ENCODE measurements at regions not wholly inside any gene's neighbourhood (a gene's known extent, or its start where the extent isn't known, plus 50 kb on each side); places are given as distances from the start of the nearest gene placed in this dataset.

- DNase-seq (ENCODE audit: extremely low spot score): no peak
- ChIA-PET POLR2A (no interaction called here), CTCF (interaction anchor here (1.5 kb wide), 1 partner anchor 12 kb away, joined by 4 read pairs; no protein-coding TSS in a partner anchor)
- TF ChIP-seq CTCF (IDR thresholded peaks at IDR 0.05; ENCODE audit: control extremely low read depth, extremely low read depth, low read depth, missing control alignments): no peak
Observed at GRCh38 chr20:63070301-63070625, 63.5 kb upstream of the BHLHE23 start.

- no peak for DNase-seq (ENCODE audit: extremely low spot score)
- CTCF ChIA-PET: interaction anchor here (1.0 to 1.5 kb wide), 2 partner anchors 10 to 96 kb away, joined by 3 to 4 read pairs; no protein-coding TSS in a partner anchor
- POLR2A ChIA-PET: no interaction called here
- no peak for TF ChIP-seq CTCF (IDR thresholded peaks at IDR 0.05; ENCODE audit: control extremely low read depth, extremely low read depth, low read depth, missing control alignments)
Observed at GRCh38 chr20:63068711-63069367, 62.1 kb upstream of the BHLHE23 start.

GRCh38 chr20:63067721-63068560 is 61.2 kb upstream of the BHLHE23 start:
- CTCF ChIA-PET: no interaction called here
- DNase-seq (ENCODE audit: extremely low spot score): no peak
- POLR2A ChIA-PET: no interaction called here
- TF ChIP-seq CTCF (IDR thresholded peaks at IDR 0.05; ENCODE audit: control extremely low read depth, extremely low read depth, low read depth, missing control alignments): no peak

GRCh38 chr20:63067266-63067635 is 60.5 kb upstream of the BHLHE23 start:
- ChIA-PET CTCF (no interaction called here), POLR2A (no interaction called here)
- no peak for TF ChIP-seq CTCF (IDR thresholded peaks at IDR 0.05; ENCODE audit: control extremely low read depth, extremely low read depth, low read depth, missing control alignments)
- no peak for DNase-seq (ENCODE audit: extremely low spot score)

GRCh38 chr20:63066506-63067265 is 59.9 kb upstream of the BHLHE23 start:
- DNase-seq (ENCODE audit: extremely low spot score): no peak
- ChIA-PET POLR2A (no interaction called here), CTCF (no interaction called here)
- no peak for TF ChIP-seq CTCF (IDR thresholded peaks at IDR 0.05; ENCODE audit: control extremely low read depth, extremely low read depth, low read depth, missing control alignments)

- no peak for DNase-seq (ENCODE audit: extremely low spot score)
- ChIA-PET POLR2A (no interaction called here), CTCF (no interaction called here)
- TF ChIP-seq CTCF (IDR thresholded peaks at IDR 0.05; ENCODE audit: control extremely low read depth, extremely low read depth, low read depth, missing control alignments): no peak
Observed at GRCh38 chr20:63065911-63066310, 59.1 kb upstream of the BHLHE23 start.
